HG02759 (cell line): ENCODE measurements at regions not wholly inside any gene's neighbourhood (a gene's known extent, or its start where the extent isn't known, plus 50 kb on each side); places are given as distances from the start of the nearest gene placed in this dataset.

Experiments used
- ATAC-seq: cut with Tn5 transposase; IDR thresholded peaks from one replicate; pipeline ENCODE4 v1.9.1; 2021; ENCODE audit warnings: mild to moderate bottlenecking, moderate library complexity; ENCODE audit not compliant: unreplicated experiment

GRCh38 chr9:87148331-87149104 lies 201.2 kb upstream of the GAS1 start:
- ATAC-seq = no peak

- ATAC-seq = no peak
Measured at GRCh38 chr9:87149799-87150198, 202.5 kb upstream of the GAS1 start.

- no peak for ATAC-seq
Measured at GRCh38 chr9:87152256-87152655, 204.9 kb upstream of the GAS1 start.

- ATAC-seq = no peak
Measured at GRCh38 chr9:87156247-87156646, 208.9 kb upstream of the GAS1 start.

DNA sequence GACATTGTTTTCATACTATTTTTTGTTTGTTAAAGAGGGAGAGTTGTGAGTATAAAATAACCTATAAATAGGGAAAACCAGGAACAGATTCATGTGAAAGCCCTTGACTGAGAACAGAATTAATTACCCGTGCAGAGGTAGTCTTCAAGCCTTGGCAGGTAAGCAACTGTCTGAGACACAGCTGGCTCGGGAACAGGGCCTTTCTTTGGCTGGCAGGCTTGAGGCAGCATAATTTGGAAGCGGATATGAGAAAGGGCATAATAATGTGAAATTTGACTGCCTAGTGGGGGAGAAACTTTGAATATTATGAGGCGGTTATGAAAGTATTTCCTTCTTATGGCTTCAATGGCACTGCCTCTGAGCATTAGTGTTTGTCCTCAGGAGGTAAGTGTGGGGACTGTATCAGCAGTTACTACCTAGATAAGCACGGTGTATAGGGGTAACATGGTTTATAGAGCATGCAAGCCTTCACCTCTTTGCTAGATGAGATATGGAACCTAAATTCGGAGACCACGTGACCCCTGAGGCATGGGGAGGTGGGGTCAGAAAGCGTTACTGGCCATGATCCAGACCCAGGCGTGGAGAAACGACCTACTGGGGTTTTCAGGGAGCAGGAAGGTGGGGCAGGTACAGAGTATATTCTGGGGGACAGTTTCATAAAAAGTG lies 210.2 kb upstream of the GAS1 start:
- ATAC-seq = no peak

DNA sequence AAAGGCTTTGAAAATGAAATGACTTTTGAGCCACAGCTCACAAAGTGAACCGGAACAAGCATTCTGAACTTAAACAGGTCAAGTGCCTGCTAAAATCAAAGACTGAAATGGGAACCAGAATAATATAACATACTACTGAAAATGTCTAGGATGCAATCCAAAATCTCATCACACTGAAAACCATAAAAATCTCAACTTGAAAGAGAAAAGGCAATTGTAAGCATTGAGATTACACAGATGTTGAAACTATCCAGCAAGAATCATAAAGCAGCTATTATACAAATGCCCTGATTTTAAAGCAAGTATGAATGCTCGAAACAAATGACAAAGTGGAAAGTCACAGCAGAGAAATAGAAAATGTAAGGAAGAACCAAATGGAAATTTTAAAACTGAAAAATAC lies 211.5 kb upstream of the GAS1 start:
- ATAC-seq = no peak

DNA sequence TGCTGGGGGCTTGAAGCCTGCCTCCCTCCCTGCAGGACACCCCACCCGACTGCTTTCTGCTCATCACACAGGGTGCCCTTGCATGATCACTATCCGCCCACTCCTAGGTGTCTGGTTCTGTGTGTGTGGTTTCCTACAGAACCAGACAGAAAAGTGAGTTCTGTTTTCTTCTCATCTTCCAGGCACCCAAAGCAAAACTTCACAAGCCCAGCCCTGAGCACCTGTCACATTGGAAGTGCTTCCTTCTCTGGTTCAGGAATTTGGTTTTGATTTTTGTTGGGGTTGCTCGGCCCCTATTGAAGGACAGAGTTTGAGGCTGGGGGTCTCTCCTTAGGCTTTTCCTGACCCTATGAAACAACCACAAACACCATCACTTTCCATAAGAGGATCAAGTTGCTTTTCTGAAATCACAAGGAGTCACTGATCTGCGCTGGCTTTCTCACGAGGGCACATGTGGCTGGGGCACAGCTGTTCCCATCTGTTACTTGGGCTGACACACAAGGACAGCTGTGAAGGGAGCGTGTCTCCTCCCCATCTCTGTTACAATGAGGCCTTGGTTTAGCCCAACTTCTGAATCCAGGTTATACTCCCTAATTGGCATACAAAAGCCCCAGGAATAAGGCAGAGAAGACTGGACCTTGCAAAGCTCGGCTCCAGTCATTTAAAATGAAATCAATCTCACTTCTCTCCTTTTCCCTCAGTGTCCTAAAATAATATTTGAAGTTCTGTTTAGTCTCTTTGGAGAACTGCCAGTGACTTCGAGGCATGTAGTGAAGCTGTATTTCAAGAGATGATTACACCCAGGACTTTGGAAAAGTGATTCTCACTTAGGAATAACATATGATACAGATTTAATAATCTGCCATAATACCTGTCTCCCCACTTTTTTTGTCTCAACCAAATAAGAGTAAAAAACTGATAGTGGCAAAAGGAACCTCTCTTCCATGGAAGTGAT lies 213.1 kb upstream of the GAS1 start:
- ATAC-seq = no peak

DNA sequence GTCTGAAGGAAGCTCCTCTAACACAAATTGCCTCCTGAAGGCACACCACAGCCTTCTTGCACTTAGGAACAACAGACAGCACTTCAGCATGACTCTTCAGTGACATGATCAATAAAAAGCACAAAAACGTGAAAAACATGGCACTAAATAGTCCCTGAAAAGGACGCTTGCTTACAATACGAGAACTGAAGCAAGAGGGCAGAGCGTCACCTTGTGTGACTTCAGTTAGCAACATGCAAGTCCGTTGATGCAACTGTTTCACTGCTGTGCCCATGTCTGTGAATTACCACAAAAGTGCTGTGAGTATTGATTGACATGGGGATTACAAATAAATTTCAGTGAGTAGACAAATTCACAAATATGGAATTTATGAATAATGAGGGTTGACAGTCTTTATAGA lies 219.9 kb upstream of the GAS1 start:
- ATAC-seq = no peak

GRCh38 chr9:87167582-87167981 lies 220.3 kb upstream of the GAS1 start:
- ATAC-seq = no peak

DNA sequence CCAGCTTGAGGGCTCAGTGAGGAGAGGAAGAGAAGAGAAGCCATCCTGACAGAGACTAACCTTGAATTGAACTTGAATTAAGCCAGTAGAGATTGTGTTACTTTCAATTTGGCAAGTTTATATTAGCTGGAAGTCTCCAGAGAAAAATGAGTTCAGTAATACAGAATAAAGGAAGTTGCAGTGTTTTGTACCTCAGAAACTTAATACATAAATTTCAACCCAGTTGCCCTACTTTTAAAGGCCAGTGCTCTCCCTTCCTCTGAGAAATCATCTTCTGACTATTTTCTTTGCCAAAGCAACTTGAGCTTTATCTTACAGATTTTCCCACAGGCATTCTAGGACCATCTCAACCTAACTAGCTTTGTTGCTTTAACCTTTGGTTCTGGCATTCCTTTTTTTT lies 231.0 kb upstream of the GAS1 start:
- ATAC-seq = no peak

GRCh38 chr9:87179553-87180340 lies 232.4 kb upstream of the GAS1 start:
- no peak for ATAC-seq

DNA sequence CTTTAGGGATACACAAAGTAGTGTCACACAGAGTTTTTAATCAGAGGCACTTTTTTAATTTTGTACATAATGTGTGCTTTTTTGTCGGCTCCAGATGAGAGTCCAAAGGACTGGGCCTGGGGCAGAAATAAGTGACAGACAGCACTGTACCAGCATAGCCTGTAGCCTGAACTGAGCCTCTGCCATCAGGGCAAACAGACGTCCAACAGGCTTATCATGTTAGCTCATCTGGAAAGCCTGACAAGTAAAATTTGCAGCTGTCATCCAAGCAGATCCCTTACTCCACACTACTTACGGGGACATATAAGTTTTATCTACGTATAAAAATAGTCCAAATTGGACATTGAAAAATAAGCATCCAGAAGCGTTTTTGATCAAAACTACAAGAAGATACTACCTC lies 233.1 kb upstream of the GAS1 start:
- ATAC-seq = no peak

DNA sequence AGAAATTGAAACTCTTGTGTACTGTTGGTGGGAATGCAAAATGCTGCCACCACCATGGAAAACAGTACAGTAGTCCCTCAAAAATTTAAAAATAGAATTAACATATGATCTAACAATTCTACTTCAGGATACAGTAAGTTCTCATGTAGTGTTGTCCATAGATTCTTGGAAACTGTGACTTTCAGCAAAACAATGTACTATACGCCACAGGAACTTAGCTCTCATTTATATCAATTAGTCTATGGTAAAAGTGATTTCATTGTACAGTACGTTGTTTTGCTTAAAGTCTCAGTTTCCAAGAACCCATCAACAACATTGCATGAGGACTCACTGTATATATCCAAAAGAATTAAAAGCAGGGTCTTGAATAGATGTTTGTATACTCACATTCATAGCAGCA lies 233.5 kb upstream of the GAS1 start:
- no peak for ATAC-seq

DNA sequence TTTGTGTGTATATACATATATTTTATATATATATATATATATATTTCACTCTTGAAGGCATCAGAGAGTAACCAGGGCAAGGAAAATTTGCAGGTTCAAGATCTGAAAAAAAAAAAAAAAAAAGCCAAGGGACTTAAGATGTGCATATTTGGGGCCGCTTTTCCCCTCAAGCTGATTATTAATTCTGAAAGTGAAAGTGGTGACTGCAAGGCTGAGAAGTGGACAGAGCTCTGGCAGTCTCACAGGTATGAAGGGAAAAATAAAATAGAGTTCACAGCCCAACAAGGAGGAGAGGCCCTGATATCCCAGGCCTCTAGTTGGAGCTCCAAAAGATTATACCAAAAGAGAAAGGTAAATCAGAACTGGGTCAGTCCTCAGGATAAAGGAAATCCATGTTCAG lies 234.4 kb upstream of the GAS1 start:
- ATAC-seq = no peak

GRCh38 chr9:87184956-87185642 lies 237.8 kb upstream of the GAS1 start:
- ATAC-seq = no peak

- no peak for ATAC-seq
Measured at GRCh38 chr9:87187656-87188055, 240.3 kb upstream of the GAS1 start.

DNA sequence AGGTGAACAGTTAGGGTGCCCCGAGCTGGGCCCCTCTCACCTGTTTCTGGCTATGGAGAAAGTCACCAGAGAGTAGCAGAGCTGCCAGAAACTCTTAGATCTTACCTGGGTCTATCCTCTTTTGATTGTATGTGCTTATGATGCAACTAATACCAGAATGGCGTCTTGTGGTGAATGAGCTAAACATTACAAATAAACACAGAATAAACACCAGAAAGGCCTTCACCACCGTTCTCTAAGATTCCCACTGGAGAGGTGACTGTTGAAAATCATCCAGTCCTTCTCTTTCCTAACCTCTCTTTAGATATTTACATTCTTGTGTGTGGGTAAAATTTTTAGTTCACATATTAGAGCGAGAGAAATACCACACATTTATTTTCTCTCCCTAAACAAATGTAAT lies 241.7 kb upstream of the GAS1 start:
- no peak for ATAC-seq

DNA sequence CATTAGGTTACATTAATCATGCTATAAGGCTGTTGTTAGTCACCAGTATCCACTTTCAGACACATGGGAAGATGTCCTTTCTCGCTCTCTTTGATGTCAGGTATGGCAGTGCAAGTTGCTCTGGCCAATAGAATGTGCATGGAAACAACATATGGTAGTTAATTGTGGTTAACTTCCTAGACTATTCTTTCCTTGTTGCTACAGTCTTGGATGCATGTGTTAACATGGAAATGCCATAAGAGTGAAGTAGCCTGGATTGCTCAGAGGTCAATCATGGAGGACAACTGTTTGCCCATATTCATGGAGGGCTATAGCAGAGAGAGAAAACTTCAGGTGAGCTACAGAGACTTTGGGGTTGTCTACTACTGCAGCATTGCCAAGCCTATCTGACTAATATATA lies 245.8 kb upstream of the GAS1 start:
- no peak for ATAC-seq

DNA sequence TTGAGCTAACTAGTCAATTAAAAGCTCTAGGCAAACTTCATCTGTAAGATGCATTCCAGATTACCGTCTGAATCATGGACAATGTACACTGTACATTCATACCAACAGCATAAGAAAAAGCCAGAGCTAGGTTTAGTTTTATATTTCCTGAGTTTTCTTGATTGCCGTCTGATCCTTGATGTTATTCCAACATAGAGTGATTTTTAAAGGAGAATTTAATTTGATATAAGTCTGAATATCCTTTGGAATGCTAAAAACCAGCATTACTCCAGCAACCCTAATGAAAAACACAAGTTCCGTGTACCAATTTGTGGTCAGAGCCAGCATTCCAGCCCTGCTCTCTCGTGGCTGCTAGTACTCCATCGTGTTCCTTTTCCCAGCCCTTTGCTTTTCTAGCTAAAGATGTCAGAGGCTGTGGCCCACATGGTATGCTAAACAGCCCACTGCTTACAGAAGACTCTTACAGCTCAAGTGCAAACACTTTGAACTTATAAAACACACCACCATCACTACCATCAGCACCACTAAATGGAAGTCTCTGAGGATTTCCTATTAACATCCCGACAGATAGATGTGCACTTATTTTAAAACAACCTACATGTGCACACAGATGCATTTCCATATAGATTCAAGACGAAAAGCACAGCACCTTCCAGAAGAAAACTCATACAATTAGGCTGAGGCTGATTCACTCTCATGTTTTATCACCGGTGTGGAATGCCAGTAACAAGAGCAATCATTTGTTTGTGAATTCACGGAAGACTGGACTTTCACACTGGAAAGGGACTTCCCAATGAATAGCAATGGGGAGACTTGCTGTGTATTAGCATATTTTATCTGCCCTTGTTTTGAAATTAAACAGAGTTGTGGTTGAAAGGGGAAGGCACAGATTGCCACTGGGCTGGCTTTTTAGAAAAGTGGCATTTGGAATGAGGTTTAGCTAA lies 246.9 kb upstream of the GAS1 start:
- no peak for ATAC-seq
